GM19239 (cell line): ENCODE measurements at regions not wholly inside any gene's neighbourhood (a gene's known extent, or its start where the extent isn't known, plus 50 kb on each side); places are given as distances from the start of the nearest gene placed in this dataset.

Experiments
- DNase-seq: peaks from one replicate; pipeline ENCODE4 v3.0.0; 2011; ENCODE audit warnings: low spot score; ENCODE audit not compliant: insufficient read length
- FAIRE-seq: peaks from 2 replicates; lab custom pipeline; 2011; peaks lifted over from hg19 to GRCh38; lab: Jason Lieb, UNC

GRCh38 chr11:109147726-109148125, 274.3 kb upstream of the C11orf87 start:
- no peak for DNase-seq
- FAIRE-seq: no peak

DNA sequence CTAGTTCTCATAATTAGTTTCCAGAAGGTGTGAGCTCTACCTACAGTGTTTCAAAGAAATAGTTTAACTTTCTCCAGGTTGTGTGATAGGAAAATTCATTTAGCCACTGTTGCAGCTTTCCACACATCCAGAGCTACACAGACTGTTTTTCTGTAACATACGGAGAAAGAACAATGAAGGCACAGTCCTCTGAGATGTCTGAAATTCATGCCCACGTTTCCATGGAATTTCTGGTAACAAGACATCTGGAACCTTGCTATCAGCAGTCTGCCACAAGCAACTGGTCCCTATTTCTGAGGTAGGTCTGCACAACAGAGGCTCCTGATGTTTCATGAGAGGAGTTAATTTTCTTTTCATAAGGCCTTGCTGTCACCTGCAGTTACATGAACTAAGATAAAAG, 273.3 kb upstream of the C11orf87 start:
- FAIRE-seq (no peak), DNase-seq (no peak)

GRCh38 chr11:109150581-109150980, 271.4 kb upstream of the C11orf87 start:
- FAIRE-seq (no peak), DNase-seq (no peak)

DNA sequence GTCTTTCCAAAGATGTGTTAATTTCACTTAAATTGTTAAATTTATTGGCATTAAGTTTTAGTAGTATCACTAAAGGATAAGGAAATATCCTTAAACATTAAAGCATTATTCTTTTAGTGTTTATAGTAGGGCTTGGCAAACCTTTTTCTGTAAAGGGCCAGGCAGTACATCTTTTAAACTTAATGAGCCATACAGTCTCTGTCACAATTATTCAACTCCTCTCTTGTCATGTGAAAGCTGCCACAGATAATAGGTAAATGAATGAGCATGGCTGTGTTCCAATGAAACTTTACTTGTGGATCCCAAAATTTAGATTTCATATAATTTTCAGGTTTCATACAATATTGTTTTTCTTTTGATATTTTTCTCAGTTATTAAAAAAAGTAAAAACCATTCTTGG, 268.2 kb upstream of the C11orf87 start:
- DNase-seq (no peak), FAIRE-seq (no peak)

GRCh38 chr11:109155291-109155690, 266.7 kb upstream of the C11orf87 start:
- DNase-seq: no peak
- FAIRE-seq: no peak

GRCh38 chr11:109165035-109165434, 257.0 kb upstream of the C11orf87 start:
- FAIRE-seq: no peak

DNA sequence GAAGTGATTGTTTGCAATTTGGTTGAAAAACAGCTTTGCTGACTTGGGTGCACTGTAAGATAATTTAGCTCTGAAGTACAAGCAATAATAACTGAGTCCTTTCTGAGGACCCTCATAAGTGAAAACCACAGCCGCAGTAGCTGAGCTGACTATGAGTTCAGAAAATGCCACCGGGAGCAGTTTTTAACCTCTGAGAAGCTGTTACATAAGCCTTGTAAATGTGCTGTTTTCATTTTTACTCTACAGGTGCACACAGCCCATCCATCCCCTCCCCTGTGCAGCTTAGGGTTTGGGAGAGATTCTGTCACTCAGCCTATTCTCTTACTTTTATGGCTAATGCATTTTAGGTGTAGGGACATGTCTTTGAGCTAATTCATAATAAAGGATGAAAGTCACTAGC, 255.5 kb upstream of the C11orf87 start:
- no peak for FAIRE-seq
- no peak for DNase-seq

More at GRCh38 chr11:109165035-109165434, 257.0 kb upstream of the C11orf87 start:
- no peak for DNase-seq

GRCh38 chr11:109173504-109173903, 248.5 kb upstream of the C11orf87 start:
- DNase-seq (no peak), FAIRE-seq (no peak)

DNA sequence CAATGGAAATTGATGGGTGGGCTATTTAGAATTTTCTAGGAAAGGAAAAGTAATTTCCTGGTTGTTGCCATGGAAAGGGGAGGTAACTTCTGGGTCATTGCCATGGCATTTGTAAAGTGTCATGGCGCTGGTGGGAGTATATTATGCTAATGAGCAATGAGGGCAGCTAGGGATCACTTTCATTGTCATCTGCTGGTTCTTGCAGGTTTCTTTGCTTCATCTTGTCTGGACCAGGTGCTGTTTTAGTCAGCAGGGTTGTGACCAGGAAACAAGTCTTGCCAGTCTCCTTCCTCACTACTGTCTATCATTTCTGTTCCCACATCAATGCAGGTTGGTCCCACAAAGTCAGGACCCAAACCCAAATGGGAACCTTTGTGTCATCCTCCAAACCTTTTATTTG, 237.6 kb upstream of the C11orf87 start:
- FAIRE-seq (no peak), DNase-seq (no peak)

GRCh38 chr11:109192864-109193263, 229.1 kb upstream of the C11orf87 start:
- DNase-seq: no peak
- no peak for FAIRE-seq

GRCh38 chr11:109193880-109194279, 228.1 kb upstream of the C11orf87 start:
- FAIRE-seq: no peak
- no peak for DNase-seq

- DNase-seq (no peak), FAIRE-seq (no peak)
Observed at GRCh38 chr11:109196016-109196415, 226.0 kb upstream of the C11orf87 start.

GRCh38 chr11:109197656-109198055, 224.3 kb upstream of the C11orf87 start:
- no peak for DNase-seq

GRCh38 chr11:109203176-109203575, 218.8 kb upstream of the C11orf87 start:
- no peak for DNase-seq
- no peak for FAIRE-seq

More at GRCh38 chr11:109197656-109198055, 224.3 kb upstream of the C11orf87 start:
- no peak for FAIRE-seq

DNA sequence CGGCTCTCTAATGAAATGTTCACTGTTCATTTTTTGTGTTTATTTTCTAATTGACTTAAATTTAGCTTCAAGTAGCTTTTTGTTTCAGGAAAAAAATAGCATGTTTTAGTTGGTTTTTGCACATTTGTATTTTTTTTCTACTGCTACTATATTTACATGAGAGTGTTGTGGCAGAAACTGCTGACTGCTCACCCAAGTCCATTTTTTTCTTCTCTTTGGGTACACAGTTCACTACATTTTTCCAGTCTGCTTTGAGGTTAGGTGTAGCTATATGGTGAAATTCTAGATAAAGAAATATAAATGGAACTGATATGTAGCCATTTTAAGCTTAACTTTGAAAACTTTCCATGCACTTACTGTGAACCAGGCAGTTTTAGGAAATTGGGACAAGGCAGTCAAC, 216.7 kb upstream of the C11orf87 start:
- FAIRE-seq (no peak), DNase-seq (no peak)

DNA sequence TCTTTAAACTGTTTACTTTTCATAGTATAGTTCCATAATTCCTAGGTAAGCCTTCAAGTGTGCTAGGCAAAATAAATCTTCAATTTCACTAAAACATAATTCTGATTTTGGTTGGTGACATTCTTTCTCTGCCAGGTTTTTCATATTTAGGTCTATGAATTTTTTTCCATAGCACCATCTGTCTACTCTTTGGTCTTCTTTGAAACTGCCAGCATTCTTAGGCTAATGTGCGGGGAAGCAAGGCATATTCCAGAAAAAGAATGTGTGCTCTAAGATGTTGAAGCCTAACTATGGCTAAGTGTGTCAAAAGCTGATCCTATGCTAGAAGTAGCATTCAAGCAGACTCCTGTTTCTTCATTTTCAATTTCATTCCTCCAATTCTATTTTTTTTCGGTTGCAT, 213.9 kb upstream of the C11orf87 start:
- DNase-seq (no peak), FAIRE-seq (no peak)

DNA sequence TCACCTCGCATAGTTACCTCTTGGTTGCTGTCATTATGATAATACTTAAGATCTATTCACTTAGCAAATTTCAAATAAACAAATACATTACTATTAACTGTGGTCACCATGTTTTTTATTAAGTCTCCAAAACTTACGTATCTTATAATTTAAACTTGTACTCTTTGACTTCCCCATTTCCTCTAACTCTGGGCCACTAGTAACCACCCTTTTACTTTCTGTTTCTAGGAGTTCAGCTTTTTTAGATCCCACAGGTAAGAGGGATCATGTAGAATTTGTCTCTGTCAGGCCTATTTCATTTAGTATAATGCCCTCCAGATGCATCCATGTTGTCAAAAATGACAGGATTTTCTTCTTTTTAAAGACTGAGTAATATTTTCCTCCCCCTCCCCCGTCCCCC, 212.4 kb upstream of the C11orf87 start:
- FAIRE-seq (no peak), DNase-seq (no peak)

- FAIRE-seq: no peak
- DNase-seq: no peak
Observed at GRCh38 chr11:109221190-109221589, 200.8 kb upstream of the C11orf87 start.

DNA sequence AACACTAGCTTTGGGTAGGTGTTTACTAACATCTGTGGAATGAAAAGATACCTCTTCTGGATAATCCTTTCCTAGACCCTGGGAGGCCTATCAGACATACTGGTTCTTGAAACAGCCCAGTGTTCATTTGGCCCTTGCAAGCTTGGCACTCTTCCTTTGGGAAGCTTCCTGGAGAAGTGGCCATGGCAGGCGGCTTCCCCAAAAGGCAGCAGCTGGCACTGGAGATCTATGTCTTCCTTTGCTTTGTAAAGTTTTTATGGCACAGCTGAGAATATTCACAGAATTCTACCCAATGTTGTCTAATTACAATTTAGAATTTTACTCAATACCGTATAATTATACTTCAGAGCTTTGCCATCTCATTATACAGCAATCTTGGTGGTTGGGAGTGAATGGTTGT, 199.2 kb upstream of the C11orf87 start:
- FAIRE-seq (no peak), DNase-seq (no peak)

DNA sequence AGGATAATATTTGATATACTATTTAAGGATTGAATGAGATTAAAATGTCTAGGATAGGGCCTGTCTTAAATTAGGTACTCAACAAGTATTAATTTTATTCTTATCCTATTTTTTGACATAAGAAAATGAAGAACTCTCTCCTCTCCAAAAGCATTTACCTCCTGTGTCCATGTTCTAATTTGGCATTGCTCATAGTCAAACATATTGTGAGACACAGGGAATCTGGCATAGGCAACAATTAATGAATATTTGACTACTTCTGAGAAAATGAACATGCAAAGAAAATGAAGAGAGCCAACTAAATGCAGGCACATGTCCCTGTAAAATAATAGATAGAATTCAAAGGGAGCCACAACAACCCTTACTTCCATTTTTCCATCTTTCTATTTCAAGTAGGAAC, 198.5 kb upstream of the C11orf87 start:
- no peak for FAIRE-seq
- no peak for DNase-seq

GRCh38 chr11:109229682-109230081, 192.3 kb upstream of the C11orf87 start:
- no peak for FAIRE-seq
- no peak for DNase-seq

GRCh38 chr11:109236188-109236587, 185.8 kb upstream of the C11orf87 start:
- DNase-seq (no peak), FAIRE-seq (no peak)

GRCh38 chr11:109236696-109237095, 185.3 kb upstream of the C11orf87 start:
- no peak for DNase-seq
- FAIRE-seq: no peak
